HG03342 (cell line): ENCODE measurements at regions not wholly inside any gene's neighbourhood (a gene's known extent, or its start where the extent isn't known, plus 50 kb on each side); places are given as distances from the start of the nearest gene placed in this dataset.
"Not testable (repeated sequence)": the region's sequence is repeated elsewhere in the genome, so short reads cannot be mapped to it uniquely, and the experiment has no call there.

Experiments
- ATAC-seq: cut with Tn5 transposase; IDR thresholded peaks from one replicate; pipeline ENCODE4 v1.9.1; 2021; ENCODE audit warnings: mild to moderate bottlenecking, moderate library complexity; ENCODE audit not compliant: unreplicated experiment

- not testable (repeated sequence) for ATAC-seq
Measured at GRCh38 chr5:1982561-1982960, 99.8 kb upstream of the IRX4 start.

DNA sequence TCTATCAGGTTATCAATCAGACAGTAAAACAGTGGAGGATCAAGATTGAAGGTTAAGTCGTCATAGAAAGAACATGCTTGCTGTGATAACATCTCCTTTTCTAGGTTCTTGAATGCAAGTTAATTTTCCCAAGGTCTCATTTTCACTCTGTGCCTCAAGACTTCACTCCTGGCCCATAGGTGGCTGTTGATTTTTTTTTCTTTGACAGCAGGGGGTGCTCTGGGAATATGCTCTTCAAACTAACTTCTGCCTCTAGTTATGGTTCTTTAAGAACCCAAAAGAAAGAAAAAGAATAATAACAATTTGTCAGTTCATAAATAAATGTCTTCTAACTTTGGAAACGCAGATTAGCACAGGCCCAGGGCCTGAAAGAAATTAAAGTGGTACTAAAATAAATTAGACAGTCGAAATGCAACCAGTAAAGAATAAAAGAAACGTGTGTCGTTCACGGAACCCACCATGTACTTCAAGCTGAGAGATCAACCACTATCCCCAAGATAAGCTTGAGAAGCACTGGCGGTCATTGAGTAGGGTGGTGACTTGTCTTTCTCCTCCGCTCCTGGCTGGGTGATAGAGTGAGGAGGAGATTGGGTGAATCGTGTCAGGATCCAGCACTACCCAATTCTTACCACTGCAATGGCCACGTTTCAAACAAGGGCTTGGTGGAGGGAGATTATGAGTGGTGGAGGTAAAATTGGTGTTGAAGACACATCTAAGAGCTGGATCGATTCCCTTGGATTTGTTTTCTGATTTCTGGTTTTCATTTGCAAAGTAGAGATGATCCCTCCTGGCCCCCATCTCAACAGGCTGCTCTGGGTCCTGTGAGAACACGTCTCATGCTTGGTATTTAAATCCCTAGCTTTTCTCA lies 93.4 kb upstream of the IRX4 start:
- no peak for ATAC-seq

DNA sequence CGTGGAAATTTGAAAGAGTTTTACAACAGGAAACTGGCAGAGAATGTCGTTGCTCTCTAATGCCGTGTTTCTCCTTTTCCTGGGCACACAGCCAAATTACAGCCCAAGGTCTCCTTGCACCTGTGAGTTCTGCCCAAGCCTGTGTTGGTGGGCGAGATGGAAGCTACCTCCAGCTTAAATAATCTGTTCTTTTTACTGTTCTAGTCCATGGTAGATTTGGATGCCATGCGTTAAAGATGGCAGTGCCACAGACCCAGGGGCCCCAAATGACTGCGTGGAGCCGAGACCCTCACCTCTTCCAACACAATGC lies 92.6 kb upstream of the IRX4 start:
- no peak for ATAC-seq

DNA sequence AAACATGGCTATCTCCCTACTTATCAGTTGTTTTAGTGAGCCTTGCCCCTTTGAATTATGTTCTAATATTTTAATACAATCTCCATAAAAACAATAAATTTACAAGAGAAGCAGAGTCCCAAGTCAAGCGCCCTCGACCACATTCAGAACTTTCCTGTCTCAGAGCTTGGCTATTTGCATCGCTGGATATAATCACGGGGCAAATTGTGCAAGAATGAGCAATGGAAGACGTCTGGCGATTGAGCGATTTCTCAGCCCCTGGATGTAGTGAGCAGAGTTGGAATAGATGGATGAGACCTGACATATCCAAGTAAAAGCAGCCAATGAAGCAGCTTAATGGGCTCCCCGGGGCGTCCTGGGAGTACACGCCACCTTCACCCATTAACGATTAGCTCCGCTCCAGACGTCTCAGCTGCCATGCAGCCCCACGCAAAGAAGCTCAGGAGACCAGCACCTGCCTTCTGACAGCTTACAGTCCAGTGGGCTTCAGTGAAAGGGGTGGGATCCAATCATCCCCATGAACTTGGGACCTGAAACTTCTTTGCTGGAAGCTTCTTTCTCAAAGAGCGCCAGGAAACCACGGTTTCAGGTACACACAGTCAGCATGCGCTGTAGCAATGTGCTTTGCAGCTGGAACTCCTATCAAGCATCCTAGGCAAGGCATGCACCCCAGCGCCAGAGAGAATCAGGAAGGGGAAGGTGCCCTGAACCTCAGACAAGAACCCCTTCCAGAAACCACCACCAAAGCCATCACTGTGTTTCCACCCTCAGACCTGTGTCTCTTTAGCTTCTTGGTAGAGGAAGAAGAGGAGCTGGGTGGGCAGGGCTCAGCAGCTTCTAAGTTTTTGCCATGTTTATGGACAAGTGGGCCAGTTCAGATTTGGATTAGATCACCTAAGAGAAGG lies 92.0 kb upstream of the IRX4 start:
- no peak for ATAC-seq

DNA sequence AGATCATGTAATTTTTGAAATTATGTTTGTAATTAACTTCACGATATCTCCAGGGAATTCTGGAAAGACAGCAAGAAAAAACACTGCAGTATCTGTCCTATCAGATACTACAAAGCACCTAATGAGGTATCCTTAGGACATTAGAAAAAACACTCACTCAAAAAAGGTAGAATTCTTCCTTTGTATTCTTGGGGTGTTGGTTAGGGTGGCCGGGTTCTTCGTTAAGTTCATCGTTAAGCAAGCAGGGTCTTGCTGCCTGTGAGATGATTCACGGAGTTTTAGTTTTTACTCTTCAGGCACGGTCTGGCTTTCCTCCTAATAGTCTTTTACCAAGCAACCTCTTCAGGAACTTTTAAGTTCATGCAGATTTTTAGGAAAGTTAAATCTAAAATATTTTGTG lies 91.4 kb upstream of the IRX4 start:
- ATAC-seq = no peak

DNA sequence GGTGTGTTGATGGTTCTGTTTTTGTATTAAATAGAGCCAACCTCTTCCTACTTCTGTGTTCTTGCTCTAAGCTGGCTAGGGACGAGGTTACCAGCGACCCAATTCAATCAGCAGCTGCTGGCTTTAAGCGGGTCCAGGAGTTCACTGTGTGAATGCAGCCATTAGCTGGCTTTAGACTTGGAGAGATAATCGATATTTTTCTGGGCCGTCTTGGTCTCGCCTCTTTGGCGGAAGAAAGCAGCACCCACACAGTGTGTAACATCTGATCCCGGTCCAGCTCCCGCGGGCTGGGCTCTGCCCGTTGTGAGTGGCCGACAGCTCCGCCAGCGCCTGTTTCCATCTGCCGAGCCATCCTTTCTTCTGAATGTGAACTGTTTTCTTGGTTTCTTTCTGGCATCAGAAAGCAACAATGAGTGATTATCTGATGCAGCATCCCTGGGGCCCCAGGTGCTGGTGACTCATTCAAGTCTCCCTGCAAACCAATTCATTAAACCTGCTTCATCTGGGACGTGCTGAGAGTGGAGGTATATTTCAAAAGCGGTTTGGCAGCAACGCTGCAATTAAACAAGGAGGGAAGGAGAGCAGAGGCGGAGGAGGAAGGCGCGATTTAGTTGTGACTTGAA lies 90.8 kb upstream of the IRX4 start:
- ATAC-seq = no peak

DNA sequence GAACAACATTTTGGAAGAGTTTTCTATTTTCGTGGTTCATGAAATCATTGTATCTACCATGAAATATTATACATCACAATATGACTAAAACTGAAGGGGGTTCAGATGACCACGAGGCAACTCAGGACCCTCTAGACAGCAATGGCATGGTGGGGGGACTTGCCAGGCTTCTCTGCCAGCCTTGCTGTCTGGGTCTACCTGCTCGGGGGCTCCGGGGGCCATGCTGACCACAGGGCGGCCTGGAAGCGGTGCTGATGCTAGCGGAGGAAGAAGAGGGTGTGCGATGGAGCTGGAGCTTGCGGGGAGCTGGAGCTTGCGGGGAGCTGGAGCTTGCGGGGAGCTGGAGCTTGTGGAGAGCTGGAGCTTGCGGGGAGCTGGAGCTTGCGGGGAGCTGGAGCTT lies 89.2 kb upstream of the IRX4 start:
- ATAC-seq = no peak

- ATAC-seq = no peak
Measured at GRCh38 chr5:1967736-1968135, 85.0 kb upstream of the IRX4 start.

DNA sequence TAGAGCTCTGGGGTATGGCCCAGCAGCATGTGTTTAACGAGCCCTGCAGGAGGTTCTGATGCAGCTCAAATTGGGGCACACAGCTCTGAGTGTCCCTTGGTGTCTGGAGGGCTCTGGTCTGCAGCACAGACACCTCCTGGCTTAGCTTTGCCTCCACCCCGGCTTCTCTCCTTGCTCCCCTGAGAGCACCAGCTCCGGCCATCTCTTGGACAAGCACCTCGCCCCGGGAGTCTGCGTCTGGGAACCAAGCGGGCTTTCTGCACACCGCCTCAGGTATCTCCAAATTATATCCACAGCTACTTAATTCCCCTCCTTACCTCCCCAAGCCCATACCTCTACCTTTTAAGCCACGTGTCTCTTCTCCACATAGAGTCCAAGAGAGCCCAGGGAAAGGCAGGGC lies 83.7 kb upstream of the IRX4 start:
- no peak for ATAC-seq

DNA sequence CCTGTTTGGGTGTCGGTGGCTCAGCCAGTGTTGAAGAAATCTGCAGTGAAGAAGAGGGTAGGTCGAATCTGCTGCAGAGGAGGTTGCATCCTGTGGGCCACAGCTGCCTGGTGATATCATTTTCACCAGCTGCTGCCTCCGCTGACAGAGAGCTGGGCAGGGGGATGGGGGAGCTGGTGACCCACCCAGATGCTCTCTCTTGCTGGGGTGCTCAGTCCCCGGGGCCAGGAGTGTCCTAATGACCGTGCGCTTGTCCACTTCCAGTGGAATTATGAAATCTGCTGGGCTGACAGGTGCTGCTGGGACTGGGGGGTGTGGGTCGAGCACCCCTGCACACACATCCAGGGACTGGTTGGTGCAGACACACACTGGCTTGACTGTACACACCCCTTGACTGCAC lies 83.2 kb upstream of the IRX4 start:
- ATAC-seq = no peak

DNA sequence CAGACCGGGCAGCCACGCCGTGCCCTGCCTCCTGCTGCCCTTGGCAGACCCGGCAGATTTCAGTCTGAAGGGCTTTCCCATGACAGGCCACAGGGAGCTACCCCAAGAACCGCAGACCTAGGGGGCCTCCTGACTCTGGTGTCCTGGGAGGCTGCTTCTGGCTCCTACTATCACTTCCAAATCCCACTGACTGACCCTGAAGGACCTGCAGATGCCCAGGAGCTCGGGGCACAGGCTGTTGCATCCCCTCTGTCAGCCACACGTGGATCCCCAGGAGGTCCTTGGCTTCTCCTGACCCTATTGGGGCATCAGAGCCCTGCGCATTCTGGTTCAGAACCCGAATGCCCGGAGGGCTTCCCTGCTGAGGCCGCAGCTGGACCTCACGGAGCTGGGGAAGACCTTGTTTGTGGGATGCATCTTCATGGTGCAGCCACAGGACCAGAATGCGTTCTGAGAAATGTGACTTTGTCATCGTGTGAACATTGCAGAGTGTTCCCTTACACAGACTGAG lies 81.3 kb upstream of the IRX4 start:
- no peak for ATAC-seq

GRCh38 chr5:1963358-1963757 lies 80.6 kb upstream of the IRX4 start:
- no peak for ATAC-seq

DNA sequence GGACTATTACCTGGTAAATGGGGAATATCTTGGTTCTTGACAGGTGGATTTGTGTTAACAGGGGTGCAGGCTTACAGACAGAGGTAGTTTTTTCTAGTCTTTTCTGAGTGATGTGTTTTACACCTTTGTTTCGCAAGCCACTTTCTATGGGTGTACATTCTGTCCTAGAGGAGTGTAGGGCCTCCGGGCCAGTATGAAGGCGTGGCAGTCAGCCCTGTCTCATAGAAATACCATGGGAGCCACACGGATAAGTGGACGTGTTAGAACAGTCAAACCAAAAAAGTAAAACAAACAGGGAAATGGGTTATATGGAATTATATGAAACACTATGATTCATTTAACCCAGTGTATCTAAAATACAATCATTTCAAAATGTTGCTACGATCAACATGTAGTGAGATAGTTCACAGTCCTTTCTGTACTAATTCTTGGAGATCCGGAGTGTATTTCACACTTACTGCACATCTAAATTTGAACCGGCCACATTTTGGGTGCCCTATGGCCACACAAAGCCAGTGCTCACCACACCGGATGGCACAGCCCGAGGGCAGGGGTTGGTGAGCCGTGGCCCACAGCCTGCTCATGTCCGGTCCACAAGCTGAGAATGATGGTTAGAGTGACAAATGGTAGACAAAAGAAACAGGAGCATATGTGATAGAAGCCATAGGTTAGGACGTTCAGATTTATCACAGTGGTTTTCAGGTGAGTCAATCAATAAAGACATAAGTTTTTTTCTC lies 80.1 kb upstream of the IRX4 start:
- ATAC-seq = no peak

GRCh38 chr5:1961952-1962595 lies 79.3 kb upstream of the IRX4 start:
- no peak for ATAC-seq

GRCh38 chr5:1961304-1961946 lies 78.7 kb upstream of the IRX4 start:
- no peak for ATAC-seq

DNA sequence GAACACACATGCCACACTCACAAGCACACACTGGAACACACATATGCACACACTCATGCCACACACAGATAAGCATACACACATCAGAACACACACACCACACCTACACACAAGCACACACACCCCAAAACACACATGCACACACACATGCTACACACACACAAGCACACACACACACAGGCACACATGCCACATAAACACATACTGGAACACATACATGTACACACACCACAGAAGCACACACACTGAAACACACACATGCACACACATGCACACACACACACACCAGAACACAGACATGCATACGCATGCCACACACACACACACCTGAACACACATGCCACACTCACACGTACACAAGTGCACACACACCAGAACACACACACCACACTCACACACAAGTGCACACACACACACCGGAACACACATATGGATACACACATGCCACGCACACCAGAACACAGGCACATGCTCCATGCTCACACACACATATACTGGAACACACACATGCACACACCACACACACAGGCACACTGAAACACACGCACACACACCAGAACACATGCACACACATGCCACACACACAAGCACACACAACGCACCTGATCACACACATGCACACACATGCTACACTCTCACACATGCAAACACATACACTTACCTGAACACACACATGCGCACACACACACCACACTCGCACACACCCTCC lies 78.0 kb upstream of the IRX4 start:
- no peak for ATAC-seq

GRCh38 chr5:1959725-1960581 lies 77.2 kb upstream of the IRX4 start:
- no peak for ATAC-seq

GRCh38 chr5:1959231-1959630 lies 76.5 kb upstream of the IRX4 start:
- no peak for ATAC-seq
